AG08395 (cell line): ENCODE measurements at regions not wholly inside any gene's neighbourhood (a gene's known extent, or its start where the extent isn't known, plus 50 kb on each side); places are given as distances from the start of the nearest gene placed in this dataset.
"Not testable (repeated sequence)": the region's sequence is repeated elsewhere in the genome, so short reads cannot be mapped to it uniquely, and the experiment has no call there.

ENCODE experiments used
- DNase-seq: peaks from one replicate; pipeline ENCODE4 v3.0.0; 2012; ENCODE audit warnings: mixed read lengths, low spot score

- DNase-seq = no peak
Observed at GRCh38 chr16:7820816-7821215, 488.2 kb downstream of the RBFOX1 start.

- no peak for DNase-seq
Observed at GRCh38 chr16:7805686-7806396, 473.2 kb downstream of the RBFOX1 start.

GRCh38 chr16:7804635-7805195, 472.1 kb downstream of the RBFOX1 start:
- DNase-seq = no peak

- no peak for DNase-seq
Observed at GRCh38 chr16:7792346-7792745, 459.7 kb downstream of the RBFOX1 start.

- no peak for DNase-seq
Observed at GRCh38 chr16:7791028-7791590, 458.5 kb downstream of the RBFOX1 start.

- DNase-seq = no peak
Observed at GRCh38 chr16:7775072-7775488, 442.4 kb downstream of the RBFOX1 start.

- DNase-seq = no peak
Observed at GRCh38 chr16:7772722-7773121, 440.1 kb downstream of the RBFOX1 start.

- not testable (repeated sequence) for DNase-seq
Observed at GRCh38 chr16:7769091-7769490, 436.4 kb downstream of the RBFOX1 start.

- DNase-seq = no peak
Observed at GRCh38 chr16:7765079-7765550, 432.5 kb downstream of the RBFOX1 start.

- DNase-seq = no peak
Observed at GRCh38 chr16:7763111-7763510, 430.5 kb downstream of the RBFOX1 start.
